IPS DF 4.7 (cell line): ENCODE measurements at regions not wholly inside any gene's neighbourhood (a gene's known extent, or its start where the extent isn't known, plus 50 kb on each side); places are given as distances from the start of the nearest gene placed in this dataset.

Experiments
- DNase-seq: peaks from one replicate; pipeline ENCODE4 v3.0.0-alpha.2; 2013; ENCODE audit warnings: low spot score; ENCODE audit errors: extremely low read depth

- no peak for DNase-seq
These were observed 244.7 kb upstream of the RHOBTB1 start for GRCh38 chr10:61188691-61189090.

DNA sequence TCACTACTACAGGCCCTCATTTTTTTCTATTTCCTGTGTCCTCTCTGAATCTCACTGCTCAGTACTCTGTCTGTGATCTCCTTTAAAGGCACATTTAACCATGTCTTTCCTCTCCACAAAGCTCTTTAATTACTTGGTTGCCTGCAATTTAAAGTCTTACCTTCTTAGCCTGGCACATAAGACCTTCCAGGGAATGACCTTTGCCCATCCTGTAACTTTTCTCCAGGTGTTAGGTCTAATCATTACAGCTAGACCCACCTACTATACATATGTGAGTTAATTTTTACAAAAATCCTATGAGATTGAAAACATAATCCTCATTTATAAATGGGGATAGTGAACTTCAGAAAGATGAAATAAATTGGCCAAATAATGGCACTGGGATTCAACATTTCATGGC lies 244.1 kb upstream of the RHOBTB1 start:
- no peak for DNase-seq

GRCh38 chr10:61187601-61188000 lies 243.6 kb upstream of the RHOBTB1 start:
- no peak for DNase-seq

DNA sequence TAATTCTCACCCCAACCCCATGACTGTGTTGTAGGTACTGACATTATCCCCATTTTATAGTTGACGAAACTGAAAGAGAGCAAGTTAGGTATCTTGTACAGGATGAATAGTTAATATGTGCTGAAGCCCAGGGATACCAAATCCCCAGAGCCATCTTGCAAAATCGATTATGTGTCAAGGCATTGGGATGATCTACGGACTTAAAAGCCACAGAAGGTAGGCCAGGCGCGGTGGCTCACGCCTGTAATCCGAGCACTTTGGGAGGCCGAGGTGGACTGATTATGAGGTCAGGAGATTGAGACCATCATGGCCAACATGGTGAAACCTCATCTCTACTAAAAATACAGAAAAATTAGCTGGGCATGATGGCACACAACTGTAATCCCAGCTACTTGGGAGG lies 242.4 kb upstream of the RHOBTB1 start:
- DNase-seq = no peak

- DNase-seq = no peak
These were observed 240.4 kb upstream of the RHOBTB1 start for GRCh38 chr10:61184429-61184828.

DNA sequence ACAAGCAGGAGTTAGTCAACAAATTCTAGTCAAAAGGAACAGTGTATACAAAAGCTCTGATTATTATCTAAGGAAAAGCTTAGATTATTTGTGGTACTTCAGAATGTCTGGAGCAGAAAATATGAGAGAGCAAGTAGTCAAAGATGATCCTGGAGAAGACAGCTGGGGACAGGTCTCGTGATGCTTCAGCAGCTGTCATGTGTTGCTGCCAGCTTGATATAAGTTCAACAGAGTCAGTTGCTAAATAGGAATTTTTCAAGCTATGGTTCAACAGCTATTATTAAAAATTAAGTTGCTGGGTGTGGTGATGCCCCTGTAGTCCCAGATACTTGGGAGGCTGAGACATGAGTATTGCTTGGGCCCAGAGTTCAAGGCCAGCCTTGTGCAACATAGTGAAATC lies 240.0 kb upstream of the RHOBTB1 start:
- no peak for DNase-seq

- DNase-seq = no peak
These were observed 237.8 kb upstream of the RHOBTB1 start for GRCh38 chr10:61181832-61182231.

- no peak for DNase-seq
These were observed 235.8 kb upstream of the RHOBTB1 start for GRCh38 chr10:61179771-61180170.

DNA sequence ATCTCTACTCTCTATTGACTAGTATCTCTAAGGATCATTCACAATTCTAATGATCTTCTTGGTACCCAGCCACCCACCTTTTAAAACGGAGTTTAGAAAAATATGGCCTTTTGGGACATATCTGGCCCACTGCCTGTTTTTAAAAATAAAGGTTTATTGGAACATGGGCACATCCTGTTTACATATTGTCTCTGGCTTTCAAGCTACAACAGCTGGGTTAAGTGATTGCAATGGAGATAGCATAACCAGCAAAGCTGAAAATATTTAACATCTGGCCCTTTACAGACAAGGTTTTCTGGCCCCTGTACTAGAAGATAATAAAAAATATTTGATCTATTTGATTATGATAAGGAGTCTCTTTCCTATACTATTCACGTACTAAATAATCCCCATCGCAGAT lies 232.4 kb upstream of the RHOBTB1 start:
- no peak for DNase-seq

DNA sequence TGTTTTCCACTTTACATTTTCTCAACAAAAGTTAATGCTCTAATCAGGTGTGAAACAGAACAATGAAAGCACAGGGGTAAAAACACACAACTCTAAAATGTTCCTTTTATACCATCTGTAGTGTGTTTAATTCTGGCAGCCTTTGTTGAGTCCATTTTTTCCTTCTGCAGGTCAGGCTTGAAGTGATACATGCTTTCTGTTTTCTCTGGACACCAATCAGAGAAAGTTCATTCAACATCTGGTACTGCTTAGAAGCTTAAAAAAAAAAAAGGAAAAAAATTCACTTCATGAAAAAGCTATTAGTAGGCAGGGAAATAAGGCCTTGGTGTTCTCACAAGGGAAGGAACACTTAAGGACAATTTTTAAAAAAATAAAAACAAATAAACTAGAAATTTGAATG lies 231.3 kb upstream of the RHOBTB1 start:
- DNase-seq = no peak

GRCh38 chr10:61173450-61173849 lies 229.5 kb upstream of the RHOBTB1 start:
- DNase-seq = no peak

- no peak for DNase-seq
These were observed 228.4 kb upstream of the RHOBTB1 start for GRCh38 chr10:61172182-61172926.

DNA sequence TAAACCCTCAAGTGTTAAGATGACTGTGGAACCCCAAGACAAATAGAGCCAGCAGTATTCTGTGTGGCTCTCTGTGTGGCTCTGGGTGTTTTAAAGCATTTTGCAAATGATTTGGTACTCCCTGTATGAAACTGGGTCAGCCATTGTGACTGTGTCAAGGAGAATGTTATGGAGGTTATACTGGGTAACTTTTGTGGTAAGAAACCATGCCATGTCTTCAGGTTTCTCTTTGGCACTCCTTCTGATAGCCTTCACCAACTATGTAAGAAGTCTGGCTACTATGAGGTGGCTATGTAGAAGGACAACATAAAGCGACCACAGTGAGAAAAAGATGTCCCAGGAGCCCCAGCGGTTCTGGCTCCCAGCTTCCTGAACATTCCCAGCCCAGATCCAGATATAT lies 226.6 kb upstream of the RHOBTB1 start:
- DNase-seq = no peak

- no peak for DNase-seq
These were observed 225.3 kb upstream of the RHOBTB1 start for GRCh38 chr10:61169294-61169693.

DNA sequence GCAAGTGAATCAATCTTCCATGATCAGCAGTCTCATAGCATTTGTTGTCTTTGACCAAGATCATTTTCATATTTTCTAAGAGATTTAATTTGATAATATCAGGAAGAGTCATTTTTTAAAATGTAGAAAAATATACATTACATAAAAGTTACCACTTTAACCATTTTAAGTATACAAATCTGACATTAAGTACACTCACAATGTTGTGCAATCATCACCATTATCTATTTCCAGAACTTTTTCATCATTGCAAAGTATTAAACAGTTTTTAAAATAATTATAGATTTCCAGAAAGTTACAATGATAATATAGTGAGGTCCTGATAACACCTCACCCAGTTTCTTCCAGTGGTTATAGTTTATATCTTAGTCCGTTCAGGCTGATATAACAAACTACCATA lies 222.5 kb upstream of the RHOBTB1 start:
- no peak for DNase-seq

GRCh38 chr10:61166065-61166464 lies 222.1 kb upstream of the RHOBTB1 start:
- no peak for DNase-seq

DNA sequence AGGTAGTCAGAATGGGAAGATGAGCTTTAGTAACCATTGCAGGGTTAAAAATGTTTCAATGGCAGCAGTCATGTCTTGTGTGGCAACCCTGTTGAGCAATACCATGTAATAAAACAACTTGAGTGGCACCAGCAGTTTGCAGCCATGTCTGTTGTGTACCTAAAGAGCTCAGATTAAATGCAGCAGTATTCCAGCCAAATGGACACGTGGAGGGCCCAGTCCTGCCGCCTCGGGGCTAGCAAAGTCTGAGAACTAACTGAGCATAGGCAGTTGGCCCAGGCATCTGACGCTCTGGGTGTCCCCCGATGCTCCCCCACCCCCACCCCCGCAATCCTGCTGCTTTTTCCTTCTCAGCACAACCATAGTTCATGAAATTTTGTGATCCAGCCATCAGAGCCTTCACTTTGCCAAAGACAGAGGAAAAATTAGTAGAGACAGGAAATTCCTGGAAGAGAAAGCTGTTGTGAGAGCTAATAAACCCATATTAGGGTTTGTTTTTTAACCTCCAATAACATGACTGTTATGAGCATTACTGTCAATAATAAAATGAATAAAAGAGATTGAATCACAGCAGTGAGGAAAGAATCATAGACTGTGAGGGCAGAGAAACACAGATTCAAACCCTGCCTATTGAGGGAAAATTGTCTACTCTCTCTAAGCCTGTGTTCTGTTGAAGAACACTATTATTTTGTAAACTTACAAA lies 220.6 kb upstream of the RHOBTB1 start:
- no peak for DNase-seq

DNA sequence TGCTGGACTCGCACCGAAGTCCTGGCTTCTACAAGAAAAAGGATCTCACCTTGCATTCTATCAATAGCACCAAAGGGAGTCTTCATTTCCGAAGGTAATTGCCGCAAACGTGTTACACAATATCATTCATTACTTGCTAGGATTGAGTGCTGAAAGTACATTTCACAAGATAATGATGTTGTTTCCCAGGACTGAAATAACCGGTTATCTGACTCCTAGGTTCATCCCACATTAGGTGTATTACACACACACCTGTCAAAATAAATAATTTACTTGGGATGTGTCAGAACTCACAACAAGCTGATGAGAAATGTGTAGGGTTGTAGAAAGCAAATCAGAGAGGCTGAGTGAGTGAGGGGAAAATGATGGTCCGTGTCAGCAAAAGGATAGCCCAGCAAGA lies 219.4 kb upstream of the RHOBTB1 start:
- DNase-seq = no peak

- DNase-seq = no peak
These were observed 216.3 kb upstream of the RHOBTB1 start for GRCh38 chr10:61160253-61160652.

DNA sequence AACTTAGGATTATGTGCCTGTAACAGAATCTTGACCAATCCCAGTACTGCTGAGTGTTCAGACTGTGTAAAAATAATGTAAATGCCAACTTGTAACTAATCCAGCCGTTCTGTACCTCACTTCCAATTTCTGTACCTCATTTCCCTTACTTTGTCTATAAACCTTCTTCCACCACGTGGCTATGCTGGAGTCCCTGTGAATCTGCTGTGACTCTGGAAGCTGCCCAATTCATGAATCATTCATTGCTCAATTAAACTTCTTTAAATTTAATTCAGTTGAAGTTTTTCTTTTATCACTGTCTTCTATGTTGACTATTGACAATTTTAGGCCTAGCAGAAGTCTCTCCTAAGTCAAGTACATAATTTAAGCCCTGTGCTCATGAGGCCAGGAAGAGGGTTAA lies 215.3 kb upstream of the RHOBTB1 start:
- no peak for DNase-seq

GRCh38 chr10:61157182-61157581 lies 213.2 kb upstream of the RHOBTB1 start:
- DNase-seq = no peak

DNA sequence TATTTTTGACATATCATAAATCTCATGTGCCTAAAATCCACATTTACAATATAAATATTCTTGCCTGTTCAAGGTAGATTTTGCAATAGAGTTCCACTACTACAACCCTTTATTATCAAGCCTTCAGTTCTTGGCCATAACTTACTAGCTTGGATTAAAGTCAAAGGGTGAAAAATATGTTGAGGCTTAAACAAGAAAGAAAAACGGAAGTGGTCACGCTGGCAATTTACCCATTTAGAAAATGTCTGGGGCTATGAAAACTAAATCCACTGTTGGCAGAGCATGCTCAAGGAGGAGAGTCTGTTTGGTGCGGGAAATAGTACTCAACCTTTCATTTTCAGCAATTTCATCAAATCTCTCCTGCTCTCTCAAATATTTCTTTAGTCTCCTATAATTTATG lies 209.8 kb upstream of the RHOBTB1 start:
- DNase-seq = no peak

- DNase-seq = no peak
These were observed 207.1 kb upstream of the RHOBTB1 start for GRCh38 chr10:61151059-61151458.
